Adrenal gland (tissue), 5 donors: ENCODE measurements at regions not wholly inside any gene's neighbourhood (a gene's known extent, or its start where the extent isn't known, plus 50 kb on each side); places are given as distances from the start of the nearest gene placed in this dataset.

ENCODE experiments used
- POLR2A ChIP-seq, 2 donors: fragments of 450-650 bp; IDR thresholded peaks; one replicate each; pipeline ENCODE4 v1.6.1; 2017; ENCODE audit warnings: antibody characterized with exemption in 2 of 2, mild to moderate bottlenecking in 2 of 2, moderate library complexity in 1 of 2
- TF ChIP-seq, protein P1 (sequence below), 6 experiments: fragments of 450-650 bp in 4 of 6; fragments of 200-600 bp in 2 of 6; sonication (generic) in 1 of 6; IDR thresholded peaks; 1 replicate in 5 of 6; 2 replicates in 1 of 6; pipeline versions ENCODE4 v1.5.1 to v1.8.0; 2016 to 2021; ENCODE audit warnings: antibody characterized with exemption in 6 of 6, mild to moderate bottlenecking in 2 of 6, moderate library complexity in 1 of 6
- donor health status: DM: no; HTN: no; CAD: no.

DNA sequence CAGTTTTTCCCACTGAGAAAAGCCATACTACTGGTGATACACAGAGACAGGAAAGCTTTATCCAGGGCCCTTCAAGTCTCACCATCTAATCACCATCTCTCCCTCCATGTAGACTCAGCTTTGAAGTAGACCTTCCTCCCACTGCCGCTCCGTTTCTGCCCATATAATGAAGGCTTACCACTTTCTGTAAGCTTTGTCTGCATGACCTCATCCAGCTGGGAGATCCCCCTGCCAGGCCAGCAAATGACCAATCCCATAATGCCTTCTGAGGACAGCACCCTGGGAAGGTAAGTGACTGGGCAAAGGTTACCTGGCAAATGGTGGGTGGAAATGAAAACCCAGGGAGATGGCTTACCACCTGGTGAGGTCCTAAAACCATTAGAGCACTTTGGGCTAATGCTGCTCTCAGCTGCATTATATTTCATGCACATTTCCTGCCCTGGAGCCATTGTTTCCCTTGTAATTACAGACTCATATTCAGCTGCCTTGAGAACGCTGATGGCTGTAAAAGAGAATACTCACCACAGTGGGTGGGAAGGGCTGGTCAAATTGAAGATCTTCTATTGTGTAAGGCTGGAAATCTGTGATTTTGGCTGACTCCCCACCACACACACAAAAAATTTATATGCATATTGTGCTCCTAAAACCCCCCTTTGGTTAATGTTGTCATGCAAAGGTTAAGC is 350.7 kb upstream of the SYT4 start:
- TF ChIP-seq, protein P1, sequence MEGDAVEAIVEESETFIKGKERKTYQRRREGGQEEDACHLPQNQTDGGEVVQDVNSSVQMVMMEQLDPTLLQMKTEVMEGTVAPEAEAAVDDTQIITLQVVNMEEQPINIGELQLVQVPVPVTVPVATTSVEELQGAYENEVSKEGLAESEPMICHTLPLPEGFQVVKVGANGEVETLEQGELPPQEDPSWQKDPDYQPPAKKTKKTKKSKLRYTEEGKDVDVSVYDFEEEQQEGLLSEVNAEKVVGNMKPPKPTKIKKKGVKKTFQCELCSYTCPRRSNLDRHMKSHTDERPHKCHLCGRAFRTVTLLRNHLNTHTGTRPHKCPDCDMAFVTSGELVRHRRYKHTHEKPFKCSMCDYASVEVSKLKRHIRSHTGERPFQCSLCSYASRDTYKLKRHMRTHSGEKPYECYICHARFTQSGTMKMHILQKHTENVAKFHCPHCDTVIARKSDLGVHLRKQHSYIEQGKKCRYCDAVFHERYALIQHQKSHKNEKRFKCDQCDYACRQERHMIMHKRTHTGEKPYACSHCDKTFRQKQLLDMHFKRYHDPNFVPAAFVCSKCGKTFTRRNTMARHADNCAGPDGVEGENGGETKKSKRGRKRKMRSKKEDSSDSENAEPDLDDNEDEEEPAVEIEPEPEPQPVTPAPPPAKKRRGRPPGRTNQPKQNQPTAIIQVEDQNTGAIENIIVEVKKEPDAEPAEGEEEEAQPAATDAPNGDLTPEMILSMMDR (IDR thresholded peaks at IDR 0.05) = no peak
- TF ChIP-seq POLR2A (IDR thresholded peaks at IDR 0.05) = no peak
